ENCODE measurements at regions not wholly inside any gene's neighbourhood (a gene's known extent, or its start where the extent isn't known, plus 50 kb on each side); places are given as distances from the start of the nearest gene placed in this dataset.

DNA sequence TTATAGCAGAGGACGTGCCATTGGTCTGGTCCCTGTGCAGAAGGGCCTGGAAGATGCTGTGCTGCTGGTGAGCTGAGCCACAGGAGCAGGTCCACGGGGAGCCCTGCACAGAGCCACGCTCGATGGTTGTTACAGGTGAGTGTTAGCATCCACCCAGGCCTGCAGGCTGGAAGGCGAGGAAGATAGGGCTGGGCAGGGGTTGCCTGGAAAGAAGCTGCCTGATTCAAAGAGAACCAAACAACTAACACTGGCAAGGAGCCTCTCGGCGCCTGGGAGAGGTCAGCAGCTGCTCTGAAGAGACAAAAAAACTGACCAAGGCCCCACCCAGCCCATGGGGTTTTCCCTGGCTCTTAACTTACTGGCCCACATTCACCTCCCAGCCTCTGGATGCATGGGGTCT lies 160.2 kb downstream of the MED10 start:
- Histone ChIP-seq H3K36me3 (ENCODE audit: control insufficient read depth, insufficient read depth, low read length) (no peaks in the 10 kb centered on the region), H3K27ac (ENCODE audit: low read depth, low read length) (no peak overlapping the region), H3K9ac (ENCODE audit: low read length) (no peak overlapping the region), H3K27me3 (ENCODE audit: control insufficient read depth, insufficient read depth, low read length) (no peaks in the 10 kb centered on the region), H3K9me3 (ENCODE audit: control insufficient read depth, insufficient read depth, low read depth, low read length) (no peaks in the 10 kb centered on the region), H3K4me1 (ENCODE audit: control insufficient read depth, insufficient read depth, low read length) (no peaks in the 10 kb centered on the region; the same call in 1 of the 2 replicates), H3K4me3 (ENCODE audit: low read depth, low read length) (no peak overlapping the region)

DNA sequence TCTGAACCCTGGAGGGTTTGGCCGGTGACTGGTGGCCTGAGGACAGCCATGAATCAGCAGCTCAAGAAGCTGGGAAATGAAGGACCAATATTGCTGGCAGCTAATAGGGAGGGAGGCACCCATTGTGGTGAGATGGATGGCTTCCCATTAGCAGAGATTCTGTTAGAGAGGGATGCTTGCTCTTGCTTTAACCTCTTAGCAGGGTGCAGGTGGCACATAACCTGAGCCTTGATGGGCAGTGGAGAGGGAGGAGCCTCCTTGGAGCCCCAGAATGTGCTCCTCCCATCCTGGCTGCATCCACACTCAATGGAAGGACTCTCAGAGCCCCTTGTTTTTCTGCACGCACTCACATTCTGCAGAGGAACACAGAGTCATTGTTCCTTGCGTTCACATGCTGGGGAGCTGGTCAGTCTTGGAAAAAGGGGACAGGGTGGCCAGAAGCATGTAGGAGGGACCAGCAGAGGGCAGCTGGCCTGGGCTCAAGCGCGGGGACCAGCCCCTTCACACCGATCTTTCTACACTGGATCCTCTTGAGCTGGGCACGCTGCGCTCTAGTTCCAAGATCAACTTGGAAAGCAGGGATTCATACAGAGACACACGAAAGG lies 161.8 kb downstream of the MED10 start:
- H3K9me3 ChIP-seq (ENCODE audit: control insufficient read depth, insufficient read depth, low read depth, low read length): no peaks in the 10 kb centered on the region
- no peak overlapping the region for H3K27ac ChIP-seq (ENCODE audit: low read depth, low read length)

DNA sequence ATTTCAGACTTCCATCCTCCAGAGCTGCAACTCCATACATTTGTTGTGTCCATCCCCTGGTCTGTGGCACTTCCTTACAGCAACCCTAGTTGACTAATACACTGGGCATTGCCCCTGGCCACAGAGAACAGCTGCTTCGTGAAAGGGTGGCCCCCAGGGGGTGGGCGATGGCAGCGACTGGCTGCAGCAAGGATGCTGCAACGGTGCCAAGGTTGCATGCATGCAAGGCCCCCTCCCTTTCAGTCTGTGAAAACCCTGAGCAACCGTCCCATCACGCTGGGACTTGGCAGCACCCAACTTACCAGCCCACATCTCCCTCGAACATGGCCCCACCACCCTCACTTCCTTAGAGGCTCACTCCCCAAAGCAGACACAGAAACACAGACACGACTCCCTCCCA lies 162.5 kb downstream of the MED10 start:
- Histone ChIP-seq H3K27me3 (ENCODE audit: control insufficient read depth, insufficient read depth, low read length) (no peaks in the 10 kb centered on the region), H3K4me1 (ENCODE audit: control insufficient read depth, insufficient read depth, low read length) (no peaks in the 10 kb centered on the region; the same call in 1 of the 2 replicates), H3K36me3 (ENCODE audit: control insufficient read depth, insufficient read depth, low read length) (no peaks in the 10 kb centered on the region), H3K9me3 (ENCODE audit: control insufficient read depth, insufficient read depth, low read depth, low read length) (no peaks in the 10 kb centered on the region), H3K4me3 (ENCODE audit: low read depth, low read length) (no peak overlapping the region), H3K9ac (ENCODE audit: low read length) (no peak overlapping the region), H3K27ac (ENCODE audit: low read depth, low read length) (no peak overlapping the region)

More for the DNA sequence above, 161.8 kb downstream of the MED10 start:
- H3K9ac ChIP-seq (ENCODE audit: low read length): no peak overlapping the region
- H3K36me3 ChIP-seq (ENCODE audit: control insufficient read depth, insufficient read depth, low read length): no peaks in the 10 kb centered on the region
- H3K4me1 ChIP-seq (ENCODE audit: control insufficient read depth, insufficient read depth, low read length): no peaks in the 10 kb centered on the region; the same call in 1 of the 2 replicates
- no peak overlapping the region for H3K4me3 ChIP-seq (ENCODE audit: low read depth, low read length)
- H3K27me3 ChIP-seq (ENCODE audit: control insufficient read depth, insufficient read depth, low read length): no peaks in the 10 kb centered on the region

DNA sequence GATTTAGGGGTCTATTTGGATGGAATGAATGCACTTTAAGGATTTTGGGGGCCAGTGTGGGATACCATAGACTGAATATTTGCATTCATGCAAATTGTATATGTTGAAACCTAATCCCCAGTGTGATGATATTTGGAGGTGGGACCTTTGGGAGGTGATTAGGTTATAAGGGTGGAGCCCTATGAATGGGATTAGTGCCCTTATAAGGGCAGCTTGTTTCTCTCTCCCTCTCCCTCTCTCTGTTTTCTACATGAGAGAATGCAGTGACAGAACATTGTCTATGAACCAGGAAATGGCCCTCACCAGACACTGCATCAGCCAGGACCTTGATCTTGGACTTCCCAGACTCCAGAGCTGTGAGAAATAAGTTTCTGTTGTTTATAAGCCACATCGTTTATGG lies 166.1 kb downstream of the MED10 start:
- no peak overlapping the region for H3K4me3 ChIP-seq (ENCODE audit: low read depth, low read length)

DNA sequence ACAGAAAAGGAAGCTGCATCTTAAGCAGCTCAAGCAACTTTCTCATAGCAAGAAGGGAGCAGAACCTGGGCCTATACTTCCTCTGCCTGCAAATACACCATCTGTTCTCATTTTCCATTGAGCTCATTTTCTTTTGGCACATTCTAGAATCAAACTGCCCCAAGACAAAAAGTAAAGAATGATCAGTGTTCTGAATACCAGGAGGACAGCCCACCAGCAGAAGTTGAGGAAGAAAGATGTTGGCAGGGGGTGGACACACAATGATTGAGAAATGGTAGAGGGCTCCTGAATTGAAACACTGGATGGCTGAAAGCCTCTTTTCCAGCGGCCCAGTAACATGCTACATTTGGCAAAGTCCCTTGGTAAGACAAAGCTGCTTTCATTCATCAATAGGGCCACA lies 171.8 kb downstream of the MED10 start:
- H3K27me3 ChIP-seq (ENCODE audit: control insufficient read depth, insufficient read depth, low read length): no peaks in the 10 kb centered on the region; the same call in 1 of the 2 replicates
- no peak overlapping the region for H3K27ac ChIP-seq (ENCODE audit: low read depth, low read length)
- H3K4me1 ChIP-seq (ENCODE audit: control insufficient read depth, insufficient read depth, low read length): no peaks in the 10 kb centered on the region; the same call in 1 of the 2 replicates
- H3K9ac ChIP-seq (ENCODE audit: low read length): no peak overlapping the region
- H3K9me3 ChIP-seq (ENCODE audit: control insufficient read depth, insufficient read depth, low read depth, low read length): no peaks in the 10 kb centered on the region
- H3K4me3 ChIP-seq (ENCODE audit: low read depth, low read length): no peak overlapping the region
- no peaks in the 10 kb centered on the region for H3K36me3 ChIP-seq (ENCODE audit: control insufficient read depth, insufficient read depth, low read length)

More for the DNA sequence above, 166.1 kb downstream of the MED10 start:
- Histone ChIP-seq H3K9ac (ENCODE audit: low read length) (no peak overlapping the region), H3K36me3 (ENCODE audit: control insufficient read depth, insufficient read depth, low read length) (no peaks in the 10 kb centered on the region), H3K27me3 (ENCODE audit: control insufficient read depth, insufficient read depth, low read length) (no peaks in the 10 kb centered on the region; the same call in 1 of the 2 replicates), H3K4me1 (ENCODE audit: control insufficient read depth, insufficient read depth, low read length) (no peaks in the 10 kb centered on the region), H3K27ac (ENCODE audit: low read depth, low read length) (no peak overlapping the region), H3K9me3 (ENCODE audit: control insufficient read depth, insufficient read depth, low read depth, low read length) (no peaks in the 10 kb centered on the region)

DNA sequence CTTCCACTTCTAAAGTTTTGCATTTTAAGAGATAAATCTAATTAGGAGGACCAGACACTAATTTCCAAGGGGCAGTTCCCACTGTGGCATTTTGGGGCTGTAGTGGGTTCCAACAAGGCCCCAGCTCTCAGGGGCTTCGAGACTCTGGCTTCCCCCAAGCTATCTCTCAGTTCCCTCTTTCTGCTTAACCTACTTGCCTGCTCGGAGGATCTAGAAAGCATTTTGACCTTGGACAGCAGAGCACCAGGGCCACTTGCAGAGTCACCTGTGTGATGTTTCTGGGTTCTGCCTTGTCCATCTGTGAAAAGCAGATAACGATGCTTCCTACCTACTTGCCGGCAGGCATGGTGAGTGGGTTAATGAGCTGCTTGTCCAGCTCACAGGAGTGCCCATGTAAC lies 175.4 kb downstream of the MED10 start:
- Histone ChIP-seq H3K9ac (ENCODE audit: low read length) (no peak overlapping the region), H3K27me3 (ENCODE audit: control insufficient read depth, insufficient read depth, low read length) (no peaks in the 10 kb centered on the region), H3K4me3 (ENCODE audit: low read depth, low read length) (no peak overlapping the region), H3K36me3 (ENCODE audit: control insufficient read depth, insufficient read depth, low read length) (no peaks in the 10 kb centered on the region), H3K9me3 (ENCODE audit: control insufficient read depth, insufficient read depth, low read depth, low read length) (peaks cover 3% of the 10 kb centered on the region; the same call in 1 of the 2 replicates), H3K4me1 (ENCODE audit: control insufficient read depth, insufficient read depth, low read length) (no peaks in the 10 kb centered on the region; the same call in 1 of the 2 replicates), H3K27ac (ENCODE audit: low read depth, low read length) (no peak overlapping the region)

DNA sequence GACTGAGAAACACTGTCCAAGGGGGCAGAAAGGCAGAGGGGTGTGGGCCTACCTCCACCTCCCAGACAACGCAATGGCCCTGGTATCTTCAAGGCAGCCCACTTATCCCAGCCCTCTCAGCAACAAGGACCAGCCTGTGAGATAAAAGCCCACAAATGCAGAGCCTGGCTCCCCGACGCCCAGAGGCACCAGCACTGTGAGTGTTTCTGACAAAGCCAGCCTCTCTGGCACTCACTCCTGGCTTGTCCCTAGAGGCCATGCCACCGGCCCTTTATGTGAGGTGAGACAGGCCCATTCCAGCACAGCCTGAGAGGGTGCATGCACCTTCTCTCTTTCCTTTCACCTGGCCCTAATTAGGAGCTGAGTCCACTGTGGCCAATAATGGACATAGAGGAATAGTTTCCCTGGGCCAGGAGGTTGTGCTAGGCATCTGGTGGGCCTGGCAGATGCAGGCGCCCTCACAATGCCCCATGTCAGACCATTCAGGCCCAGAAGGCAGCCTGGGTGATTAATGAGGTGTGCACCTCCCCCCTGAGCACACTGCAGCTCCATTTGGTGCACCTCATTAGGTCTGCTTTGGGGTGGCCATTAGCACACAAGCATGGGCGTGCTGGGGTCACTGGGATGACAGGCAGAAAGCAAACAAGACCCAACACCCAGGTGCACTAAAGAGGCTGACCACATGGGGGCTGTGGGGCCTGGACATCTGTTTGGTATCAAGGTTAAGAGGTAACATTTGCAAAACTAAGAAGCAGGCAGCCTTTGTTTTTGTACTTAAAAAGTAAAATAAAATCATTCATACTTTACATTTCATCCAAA lies 176.0 kb downstream of the MED10 start:
- Histone ChIP-seq H3K4me3 (ENCODE audit: low read depth, low read length) (no peak overlapping the region), H3K27me3 (ENCODE audit: control insufficient read depth, insufficient read depth, low read length) (no peaks in the 10 kb centered on the region), H3K9me3 (ENCODE audit: control insufficient read depth, insufficient read depth, low read depth, low read length) (peaks cover 3% of the 10 kb centered on the region; the same call in 1 of the 2 replicates), H3K36me3 (ENCODE audit: control insufficient read depth, insufficient read depth, low read length) (no peaks in the 10 kb centered on the region), H3K9ac (ENCODE audit: low read length) (no peak overlapping the region), H3K27ac (ENCODE audit: low read depth, low read length) (no peak overlapping the region), H3K4me1 (ENCODE audit: control insufficient read depth, insufficient read depth, low read length) (no peaks in the 10 kb centered on the region; the same call in 1 of the 2 replicates)

DNA sequence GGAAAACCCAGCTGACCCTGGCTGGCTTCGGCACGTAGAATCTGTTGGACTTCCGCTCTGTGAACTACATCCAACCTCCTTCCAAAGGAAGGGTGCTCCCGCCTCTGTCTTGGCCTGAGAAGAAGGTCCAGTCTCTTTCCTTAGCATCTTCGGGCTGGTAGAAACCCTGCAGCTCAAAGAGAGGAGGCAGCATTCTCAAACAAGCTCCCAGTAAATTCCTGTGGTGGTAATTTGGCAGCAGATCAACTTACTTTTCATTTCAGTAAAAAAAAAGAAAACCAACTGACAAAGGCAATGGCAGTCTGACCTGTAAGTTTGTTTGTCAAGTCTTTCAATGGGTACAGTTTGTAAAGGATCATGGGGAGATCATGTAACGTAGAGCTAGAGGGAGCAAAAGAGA lies 176.7 kb downstream of the MED10 start:
- Histone ChIP-seq H3K36me3 (ENCODE audit: control insufficient read depth, insufficient read depth, low read length) (no peaks in the 10 kb centered on the region), H3K4me3 (ENCODE audit: low read depth, low read length) (no peak overlapping the region), H3K9me3 (ENCODE audit: control insufficient read depth, insufficient read depth, low read depth, low read length) (peaks cover 4% of the 10 kb centered on the region; the same call in 1 of the 2 replicates), H3K4me1 (ENCODE audit: control insufficient read depth, insufficient read depth, low read length) (no peaks in the 10 kb centered on the region; the same call in 1 of the 2 replicates), H3K27ac (ENCODE audit: low read depth, low read length) (no peak overlapping the region), H3K27me3 (ENCODE audit: control insufficient read depth, insufficient read depth, low read length) (no peaks in the 10 kb centered on the region), H3K9ac (ENCODE audit: low read length) (no peak overlapping the region)

DNA sequence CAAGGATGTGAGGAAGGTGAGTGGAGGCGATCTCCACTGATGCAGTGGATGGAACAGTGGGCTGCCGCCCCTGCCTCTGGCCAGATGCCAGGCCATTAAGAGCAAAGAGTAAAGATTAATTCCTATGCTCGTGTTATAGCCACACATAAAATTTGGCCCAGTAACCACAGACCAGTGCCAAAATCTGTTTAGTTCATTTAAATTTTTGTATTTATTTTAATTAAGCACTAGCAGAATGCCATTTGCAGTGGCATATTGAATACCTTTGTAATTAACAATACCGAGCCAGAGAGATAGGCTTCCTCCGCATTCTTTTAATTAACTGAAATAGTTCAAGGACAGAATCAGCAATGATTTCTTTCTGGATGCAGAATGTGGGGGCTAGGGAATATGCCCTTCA lies 179.8 kb downstream of the MED10 start:
- peaks cover 7% of the 10 kb centered on the region; the same call in 1 of the 2 replicates for H3K9me3 ChIP-seq (ENCODE audit: control insufficient read depth, insufficient read depth, low read depth, low read length)
- H3K4me1 ChIP-seq (ENCODE audit: control insufficient read depth, insufficient read depth, low read length): peaks cover 12% of the 10 kb centered on the region
- H3K27ac ChIP-seq (ENCODE audit: low read depth, low read length): no peak overlapping the region
- H3K27me3 ChIP-seq (ENCODE audit: control insufficient read depth, insufficient read depth, low read length): no peaks in the 10 kb centered on the region
- no peaks in the 10 kb centered on the region for H3K36me3 ChIP-seq (ENCODE audit: control insufficient read depth, insufficient read depth, low read length)
- H3K9ac ChIP-seq (ENCODE audit: low read length): no peak overlapping the region
- no peak overlapping the region for H3K4me3 ChIP-seq (ENCODE audit: low read depth, low read length)

DNA sequence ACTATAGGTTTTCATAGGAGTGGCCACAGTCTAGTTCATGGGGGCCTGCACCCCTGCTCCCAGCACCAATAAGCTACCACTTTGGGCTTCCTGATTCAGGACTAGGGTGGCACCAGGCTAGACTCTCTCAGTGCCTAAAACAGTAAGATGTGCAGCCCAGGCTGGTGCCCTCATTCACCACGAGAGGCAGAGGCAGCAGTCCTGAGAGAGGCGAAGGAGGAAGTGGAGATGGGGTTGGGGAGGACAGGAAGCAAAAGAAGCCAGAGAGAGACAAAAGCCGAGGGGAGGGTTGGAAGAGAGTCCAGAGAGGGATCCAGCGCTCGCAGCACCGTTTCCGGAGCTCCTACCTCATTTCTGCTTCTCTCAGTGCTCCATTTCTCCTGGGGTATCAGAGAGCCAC lies 180.9 kb downstream of the MED10 start:
- peaks cover 7% of the 10 kb centered on the region; the same call in 1 of the 2 replicates for H3K9me3 ChIP-seq (ENCODE audit: control insufficient read depth, insufficient read depth, low read depth, low read length)
- H3K9ac ChIP-seq (ENCODE audit: low read length): no peak overlapping the region
- H3K4me3 ChIP-seq (ENCODE audit: low read depth, low read length): no peak overlapping the region
- no peaks in the 10 kb centered on the region for H3K36me3 ChIP-seq (ENCODE audit: control insufficient read depth, insufficient read depth, low read length)
- H3K4me1 ChIP-seq (ENCODE audit: control insufficient read depth, insufficient read depth, low read length): peaks cover 12% of the 10 kb centered on the region
- H3K27me3 ChIP-seq (ENCODE audit: control insufficient read depth, insufficient read depth, low read length): no peaks in the 10 kb centered on the region
- no peak overlapping the region for H3K27ac ChIP-seq (ENCODE audit: low read depth, low read length)

DNA sequence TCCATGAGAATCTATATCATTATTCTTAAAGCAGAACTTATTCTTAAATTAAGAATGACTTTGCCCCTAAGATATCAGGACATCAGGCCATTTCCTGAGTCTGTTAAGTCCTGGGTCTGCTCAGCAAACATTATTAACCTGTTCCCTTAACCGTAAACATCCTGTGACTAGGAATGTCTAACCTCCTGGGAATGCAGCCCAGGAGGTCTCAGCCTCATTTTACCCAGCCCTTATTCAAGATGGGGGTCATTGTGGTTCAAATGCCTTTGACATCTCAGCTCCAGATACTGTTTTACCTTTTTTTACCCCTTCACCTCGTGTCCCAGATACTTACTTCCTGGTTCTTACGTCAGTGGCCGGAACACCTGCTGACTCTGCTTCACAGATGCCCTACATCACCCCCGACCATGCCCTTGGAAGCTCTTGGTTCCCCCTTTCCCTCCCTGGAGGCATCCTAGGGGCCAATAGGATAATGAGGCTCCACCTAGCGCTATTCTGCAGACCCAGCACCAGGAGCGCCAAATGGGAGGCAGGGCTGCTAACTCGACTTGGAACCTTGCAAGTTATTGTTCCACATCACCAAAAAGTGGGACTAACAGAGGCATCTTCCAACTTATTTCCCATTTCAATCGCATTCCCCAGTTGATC lies 182.5 kb downstream of the MED10 start:
- peaks cover 12% of the 10 kb centered on the region for H3K4me1 ChIP-seq (ENCODE audit: control insufficient read depth, insufficient read depth, low read length)
- H3K9me3 ChIP-seq (ENCODE audit: control insufficient read depth, insufficient read depth, low read depth, low read length): peaks cover 5% of the 10 kb centered on the region; the same call in 1 of the 2 replicates
- H3K27me3 ChIP-seq (ENCODE audit: control insufficient read depth, insufficient read depth, low read length): no peaks in the 10 kb centered on the region
- no peaks in the 10 kb centered on the region for H3K36me3 ChIP-seq (ENCODE audit: control insufficient read depth, insufficient read depth, low read length)
- no peak overlapping the region for H3K27ac ChIP-seq (ENCODE audit: low read depth, low read length)
- H3K4me3 ChIP-seq (ENCODE audit: low read depth, low read length): no peak overlapping the region
- H3K9ac ChIP-seq (ENCODE audit: low read length): no peak overlapping the region
